ENCODE measurements at regions not wholly inside any gene's neighbourhood (a gene's known extent, or its start where the extent isn't known, plus 50 kb on each side); places are given as distances from the start of the nearest gene placed in this dataset.

- TF ChIP-seq ESRRG (CRISPR knock-in tag; IDR thresholded peaks at IDR 0.05) (no peak), CREB5 (CRISPR knock-in tag; IDR thresholded peaks at IDR 0.05; ENCODE audit: low read depth) (no peak), RARB (CRISPR knock-in tag; IDR thresholded peaks at IDR 0.05) (no peak)
- ATAC-seq, result no peak
Observed at GRCh38 chr21:35721701-35722100, 338.6 kb downstream of the SETD4 start.

GRCh38 chr21:35720208-35720731, 340.1 kb downstream of the SETD4 start:
- TF ChIP-seq CSRNP3 (CRISPR knock-in tag; IDR thresholded peaks at IDR 0.05), result no peak
- TF ChIP-seq ZFP30 (CRISPR knock-in tag; IDR thresholded peaks at IDR 0.05), result no peak
- TF ChIP-seq ZNF565 (CRISPR knock-in tag; conservative IDR thresholded peaks at IDR 0.05; ENCODE audit: low read depth), result no peak
- TF ChIP-seq ZFP3 (CRISPR knock-in tag; IDR thresholded peaks at IDR 0.05), result no peak
- no peak for TF ChIP-seq TCF4 (CRISPR knock-in tag; IDR thresholded peaks at IDR 0.05; ENCODE audit: borderline replicate concordance)
- no peak for TF ChIP-seq ISL1 (CRISPR knock-in tag; IDR thresholded peaks at IDR 0.05)
- TF ChIP-seq ARNTL (CRISPR knock-in tag; IDR thresholded peaks at IDR 0.05; ENCODE audit: borderline replicate concordance, low read depth), result no peak
- TF ChIP-seq ZNF8 (CRISPR knock-in tag; IDR thresholded peaks at IDR 0.05), result no peak
- no peak for TF ChIP-seq PPARA (CRISPR knock-in tag; IDR thresholded peaks at IDR 0.05; ENCODE audit: borderline replicate concordance)
- ATAC-seq, result peak; percentile 53

- TF ChIP-seq ZNF565 (CRISPR knock-in tag; conservative IDR thresholded peaks at IDR 0.05; ENCODE audit: low read depth) (no peak), ZC3H10 (CRISPR knock-in tag; IDR thresholded peaks at IDR 0.05) (no peak), TCF4 (CRISPR knock-in tag; IDR thresholded peaks at IDR 0.05; ENCODE audit: borderline replicate concordance) (no peak)
- no peak for ATAC-seq
Observed at GRCh38 chr21:35719080-35719479, 341.2 kb downstream of the SETD4 start.

GRCh38 chr21:35716876-35717565, 343.3 kb downstream of the SETD4 start:
- ATAC-seq, result no peak
- TF ChIP-seq GLIS3 (CRISPR knock-in tag; IDR thresholded peaks at IDR 0.05) (no peak), CREB5 (CRISPR knock-in tag; IDR thresholded peaks at IDR 0.05; ENCODE audit: low read depth) (no peak), ZC3H10 (CRISPR knock-in tag; IDR thresholded peaks at IDR 0.05) (no peak), OSR1 (CRISPR knock-in tag; IDR thresholded peaks at IDR 0.05) (no peak), ZFP30 (CRISPR knock-in tag; IDR thresholded peaks at IDR 0.05) (no peak), PATZ1 (CRISPR knock-in tag; IDR thresholded peaks at IDR 0.05; ENCODE audit: borderline replicate concordance) (no peak), CSDC2 (CRISPR knock-in tag; IDR thresholded peaks at IDR 0.05) (no peak), TCF4 (CRISPR knock-in tag; IDR thresholded peaks at IDR 0.05; ENCODE audit: borderline replicate concordance) (no peak), RARB (CRISPR knock-in tag; IDR thresholded peaks at IDR 0.05) (no peak), CSRNP3 (CRISPR knock-in tag; IDR thresholded peaks at IDR 0.05) (no peak)

- ATAC-seq, result no peak
- TF ChIP-seq OSR1 (CRISPR knock-in tag; IDR thresholded peaks at IDR 0.05) (no peak), SNAI2 (CRISPR knock-in tag; IDR thresholded peaks at IDR 0.05) (no peak), RARB (CRISPR knock-in tag; IDR thresholded peaks at IDR 0.05) (no peak), CSRNP3 (CRISPR knock-in tag; IDR thresholded peaks at IDR 0.05) (no peak), BACH2 (CRISPR knock-in tag; IDR thresholded peaks at IDR 0.05; ENCODE audit: borderline replicate concordance) (no peak), TOX (CRISPR knock-in tag; IDR thresholded peaks at IDR 0.05; ENCODE audit: borderline replicate concordance) (no peak), ZC3H10 (CRISPR knock-in tag; IDR thresholded peaks at IDR 0.05) (no peak)
Observed at GRCh38 chr21:35713914-35714313, 346.4 kb downstream of the SETD4 start.

Measured in SK-N-SH treated with all-trans-retinoic acid at 6 μM for 48 hours (cell line).